Activated CD4-positive, CD25-positive, alpha-beta regulatory T cell treated with anti-CD3 and anti-CD28 coated beads, Interleukin-2, amount 50 U/mL, for 24 hours (primary cell): ENCODE measurements at regions not wholly inside any gene's neighbourhood (a gene's known extent, or its start where the extent isn't known, plus 50 kb on each side); places are given as distances from the start of the nearest gene placed in this dataset.
A peak's percentile ranks its signal among the peaks of the same experiment; 100 is the strongest.
"Not testable (repeated sequence)": the region's sequence is repeated elsewhere in the genome, so short reads cannot be mapped to it uniquely, and the experiment has no call there.

ENCODE experiments used
- ATAC-seq, 2 donors: fragments of 150-1000 bp; cut with Tn5 transposase; one replicate each; pipeline ENCODE4 v1.10.0; 2021; ENCODE audit warnings: mild to moderate bottlenecking in 1 of 2, moderate library complexity in 1 of 2

DNA sequence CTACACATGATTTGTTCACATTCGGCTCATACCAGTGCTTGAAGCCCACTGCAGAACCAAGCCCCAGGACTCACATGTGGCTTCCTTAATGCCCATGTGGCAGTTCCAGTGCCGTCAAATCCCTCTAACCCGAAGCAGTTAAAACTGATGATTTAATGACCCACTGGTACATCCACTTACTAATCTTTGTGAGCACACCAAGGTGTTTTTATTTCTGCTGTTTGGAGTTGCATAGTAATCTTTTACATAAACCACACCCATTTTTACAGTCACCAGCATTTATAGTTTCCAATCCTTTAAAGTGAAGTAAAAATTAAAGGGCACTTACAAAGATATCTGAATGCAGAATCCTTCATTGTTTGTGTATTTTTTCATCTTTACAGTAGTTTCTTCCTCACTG is 232.0 kb downstream of the ANKRD60 start:
- ATAC-seq = no peak

DNA sequence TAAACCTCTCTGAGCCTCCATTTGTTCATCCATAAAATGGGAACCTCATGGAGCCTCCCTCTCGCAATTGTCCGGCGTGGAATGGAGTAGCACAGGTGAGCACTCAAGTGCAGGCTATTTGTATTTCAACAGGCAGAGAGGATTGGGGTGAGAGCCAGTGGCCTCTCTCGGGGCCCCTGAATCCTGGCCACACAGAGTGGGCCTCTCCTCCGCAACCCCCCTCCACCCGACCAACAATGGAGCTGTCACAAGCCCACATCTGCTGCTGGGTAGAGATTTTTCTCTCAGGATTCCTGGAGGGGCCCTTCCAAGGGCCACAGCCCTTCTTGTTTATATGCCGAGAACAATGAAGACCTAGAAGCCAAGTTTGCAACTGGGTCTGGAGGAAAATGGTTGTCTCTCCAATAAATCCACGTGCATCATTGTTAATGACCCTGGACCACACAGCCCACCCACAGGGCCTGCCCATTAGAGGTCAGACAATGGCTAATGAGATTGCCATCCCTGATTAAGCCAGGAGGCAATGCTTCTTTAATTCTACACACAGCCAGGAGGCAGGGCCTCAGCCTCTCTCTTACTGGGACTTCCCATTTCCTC is 233.0 kb downstream of the ANKRD60 start:
- ATAC-seq = no peak

DNA sequence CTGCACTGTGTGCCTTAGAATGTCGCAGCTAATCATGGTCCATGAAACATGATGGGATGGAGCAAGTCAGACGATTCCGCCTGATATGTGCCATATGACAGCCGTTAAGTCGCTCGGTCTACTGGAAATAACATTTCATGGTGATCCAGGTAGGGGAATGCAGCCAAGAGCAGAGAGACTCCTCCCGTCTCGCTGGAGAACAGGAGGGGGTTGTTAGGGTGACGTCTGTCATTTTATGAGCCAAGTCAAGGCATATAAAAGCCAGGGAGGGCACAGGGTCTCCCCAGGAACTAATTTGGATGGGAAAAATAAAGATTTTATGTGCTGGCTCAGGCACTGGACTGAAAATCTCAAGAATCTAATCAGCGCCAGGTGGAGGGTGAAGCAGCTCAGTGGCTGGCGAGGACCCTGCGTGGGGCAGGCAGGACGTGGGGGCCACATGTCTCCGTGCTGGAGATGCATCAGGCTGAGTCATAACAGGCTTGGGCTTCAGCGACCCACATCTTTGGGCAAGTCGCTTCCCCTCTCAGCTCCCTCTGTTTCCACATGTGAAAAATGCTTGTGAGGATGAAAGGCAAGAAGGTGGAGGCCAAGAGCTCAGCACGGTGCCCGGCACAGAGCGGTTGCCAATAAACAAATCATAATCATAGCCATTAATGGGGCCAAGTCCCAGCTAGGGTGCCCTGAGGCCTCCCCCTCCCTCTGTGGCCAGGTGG is 234.6 kb downstream of the ANKRD60 start:
- no peak for ATAC-seq

DNA sequence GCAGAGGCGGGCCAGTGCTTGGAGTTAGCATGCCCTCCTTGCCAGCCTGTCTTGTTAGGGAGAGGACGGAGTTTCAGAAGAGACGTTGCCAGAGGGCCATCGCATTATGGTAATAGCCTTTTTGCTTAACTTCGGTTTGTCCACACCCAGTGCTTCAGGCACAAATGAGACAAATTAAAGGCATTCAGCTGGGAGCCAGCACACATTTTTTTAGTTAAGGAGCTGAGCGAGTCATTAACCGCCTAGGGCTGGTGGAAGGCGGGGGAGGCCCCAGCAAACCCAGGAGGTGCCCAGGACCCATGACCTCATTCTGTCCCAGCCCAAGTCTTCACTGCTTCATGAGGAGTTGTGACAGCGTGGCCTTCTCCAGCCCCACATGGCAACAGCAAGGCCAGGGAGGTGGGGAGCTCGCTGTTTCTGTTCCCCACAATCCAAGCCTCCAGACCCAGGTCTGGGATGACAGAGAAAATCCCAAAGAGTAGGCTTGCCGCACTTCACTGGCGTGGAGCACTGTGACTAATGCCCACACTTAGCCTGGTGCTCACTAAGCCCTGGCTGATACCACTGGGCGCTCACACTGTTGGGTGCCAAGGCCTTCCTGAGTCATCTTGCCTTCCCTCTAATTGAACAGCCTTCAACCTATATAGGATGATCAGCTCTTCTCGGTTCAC is 237.1 kb downstream of the ANKRD60 start:
- ATAC-seq = peak in 1 of 2 donors; percentile 21

DNA sequence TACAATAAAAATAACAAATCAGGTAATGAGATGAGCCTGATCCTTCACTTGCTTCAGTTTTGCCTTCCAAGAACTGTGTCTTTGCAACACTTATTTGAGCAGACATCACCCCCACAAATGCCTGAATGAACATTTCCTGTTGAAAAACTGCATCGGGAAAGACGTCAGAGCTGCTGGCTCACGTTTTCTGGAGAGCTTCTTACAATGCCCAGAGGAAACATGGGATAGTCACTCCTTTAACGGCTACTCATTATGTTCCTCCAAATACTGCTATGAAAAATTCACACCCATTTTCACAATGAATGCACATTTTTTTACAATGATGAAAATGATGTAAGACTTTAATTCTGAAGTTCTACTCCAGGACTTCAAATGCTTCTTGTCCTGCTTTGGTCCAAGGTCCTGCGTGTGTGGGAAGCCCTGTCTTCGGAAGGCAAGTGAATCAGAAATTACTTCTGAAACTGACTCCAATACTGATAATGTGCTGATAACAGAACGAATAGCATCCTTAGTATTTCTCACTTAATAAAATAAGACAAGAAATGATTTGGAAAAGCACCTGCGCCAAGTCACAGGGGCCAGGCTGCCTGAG is 238.0 kb downstream of the ANKRD60 start:
- ATAC-seq = no peak

DNA sequence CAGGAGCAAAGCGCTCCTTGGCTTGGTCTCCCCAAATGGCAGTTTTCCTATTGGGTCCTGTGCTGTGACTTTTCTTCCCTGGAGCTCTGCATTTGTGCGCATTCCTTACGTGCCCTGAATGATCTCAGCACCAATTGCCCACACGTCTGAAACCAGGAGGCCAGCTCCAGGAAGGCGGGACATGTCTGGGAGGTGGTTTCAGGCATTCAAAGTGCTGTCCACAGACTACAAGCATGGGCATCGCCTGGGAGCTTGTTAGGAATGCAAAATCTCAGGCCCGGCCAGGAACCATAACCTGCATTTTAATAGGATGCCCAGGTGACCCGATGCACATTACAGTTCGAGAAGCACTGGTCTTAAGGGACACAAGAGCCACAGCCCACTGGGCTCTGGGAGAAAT is 239.6 kb downstream of the ANKRD60 start:
- no peak for ATAC-seq

DNA sequence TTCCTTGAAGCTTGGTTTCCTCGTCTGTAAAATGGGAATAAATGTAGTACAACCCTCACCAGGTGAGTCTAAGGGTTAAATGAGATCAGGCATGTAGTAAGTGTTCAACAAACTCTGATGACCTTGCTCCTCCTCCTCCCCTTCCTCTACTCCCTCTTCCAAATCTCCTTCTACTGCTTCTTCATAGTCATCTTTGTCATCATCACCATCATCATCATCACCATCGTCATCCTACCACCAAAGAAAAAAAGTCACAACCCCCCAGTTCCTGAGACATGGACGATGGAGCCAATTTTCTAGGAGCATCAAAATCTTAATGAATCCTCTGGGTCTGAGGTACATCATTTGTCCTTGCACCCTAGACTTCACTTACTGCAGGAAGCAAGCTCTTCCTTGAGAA is 240.0 kb downstream of the ANKRD60 start:
- no peak for ATAC-seq

DNA sequence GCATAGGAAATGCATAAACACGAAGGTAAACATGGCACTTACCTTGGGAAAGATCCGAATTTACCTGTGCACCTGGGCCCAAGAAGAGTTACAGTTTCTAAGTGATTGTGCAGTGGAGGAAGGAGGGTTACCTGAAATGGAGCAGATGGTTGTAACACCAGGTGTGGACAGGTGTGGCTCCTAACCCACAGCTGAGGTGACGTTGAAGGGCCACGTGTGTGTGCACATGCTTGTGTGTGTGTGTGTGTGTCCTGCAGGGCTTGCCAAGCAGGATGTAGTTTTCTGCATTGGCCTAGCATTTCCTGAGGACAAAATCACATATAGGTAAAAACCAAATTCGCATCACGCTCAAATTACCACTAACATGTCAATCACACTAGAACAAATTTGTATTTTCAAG is 240.8 kb downstream of the ANKRD60 start:
- ATAC-seq = no peak

DNA sequence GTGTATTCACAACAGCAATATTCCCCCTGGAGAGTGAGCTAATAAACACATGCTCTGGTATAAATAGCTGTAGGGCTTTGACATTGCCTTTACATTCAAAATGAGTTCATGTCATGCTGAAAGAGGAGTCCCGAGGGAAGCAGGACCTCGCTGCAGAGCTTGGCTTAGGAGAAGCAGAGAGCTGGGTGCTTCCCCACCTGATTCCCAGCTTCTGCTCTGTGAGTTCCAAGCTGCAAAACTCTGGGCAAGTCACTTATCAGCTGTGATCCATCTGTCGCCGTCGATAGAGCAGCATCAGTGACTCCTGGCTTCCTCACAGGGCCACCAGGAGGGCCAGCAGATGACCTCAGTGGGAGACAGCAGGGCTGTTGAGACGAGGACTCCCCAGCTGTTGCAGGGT is 241.8 kb downstream of the ANKRD60 start:
- no peak for ATAC-seq

DNA sequence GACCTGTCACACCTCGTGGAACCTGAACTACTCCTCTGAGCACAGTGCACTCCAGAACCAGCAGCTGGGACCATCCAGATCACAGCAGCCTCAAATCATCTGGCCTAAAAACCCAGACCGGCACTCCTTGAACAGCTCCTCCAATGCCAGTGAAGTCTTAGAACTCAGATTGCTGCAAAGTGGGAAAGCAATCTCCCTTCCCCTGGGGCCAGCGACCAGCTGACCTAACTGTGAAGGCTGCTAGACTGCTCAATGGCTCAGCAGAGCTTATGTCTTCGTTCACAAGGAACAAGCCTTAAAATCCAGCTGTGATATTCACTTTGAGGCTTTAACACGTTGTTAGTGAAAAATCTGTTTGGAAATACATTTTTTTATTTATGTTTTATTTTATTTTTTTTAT is 243.2 kb downstream of the ANKRD60 start:
- no peak for ATAC-seq

DNA sequence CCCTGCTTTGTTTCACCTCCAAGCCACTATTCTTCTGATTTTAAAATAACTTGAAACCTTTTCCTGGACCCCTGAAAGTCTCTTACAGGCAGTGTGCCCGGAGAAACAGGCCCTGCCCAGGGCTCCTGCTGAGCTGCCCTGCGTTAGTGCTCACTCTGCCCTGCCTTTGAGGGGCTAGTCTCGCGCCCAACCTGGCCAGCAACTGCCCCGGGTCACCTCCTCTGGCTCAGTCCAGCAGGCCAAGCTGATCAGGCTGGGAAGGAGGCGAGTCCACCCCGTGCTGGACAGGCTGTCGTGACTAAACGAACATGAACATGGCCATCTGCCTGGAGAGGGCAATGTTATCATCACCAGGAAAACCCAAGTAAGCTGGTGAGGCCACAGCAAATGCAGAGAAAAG is 245.4 kb downstream of the ANKRD60 start:
- no peak for ATAC-seq

DNA sequence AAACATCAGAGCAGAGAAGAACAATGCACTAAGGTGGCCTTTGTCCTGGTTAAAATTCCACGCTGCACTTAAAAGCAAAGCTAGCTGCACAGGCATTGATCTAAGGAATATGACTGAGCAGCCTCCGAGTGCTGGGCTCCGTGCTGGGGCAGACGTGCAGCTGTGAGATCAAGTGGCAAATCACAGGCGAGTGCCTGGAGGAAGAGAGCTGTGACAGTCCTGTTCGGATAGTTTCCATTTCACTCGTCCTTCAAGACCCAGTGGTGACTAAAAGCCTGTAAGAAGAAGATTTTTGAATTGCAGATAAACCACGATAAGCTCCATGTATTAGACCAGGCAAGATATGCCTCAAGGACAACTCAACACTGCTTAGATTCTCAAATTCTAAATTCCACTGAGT is 247.9 kb downstream of the ANKRD60 start:
- ATAC-seq = no peak

DNA sequence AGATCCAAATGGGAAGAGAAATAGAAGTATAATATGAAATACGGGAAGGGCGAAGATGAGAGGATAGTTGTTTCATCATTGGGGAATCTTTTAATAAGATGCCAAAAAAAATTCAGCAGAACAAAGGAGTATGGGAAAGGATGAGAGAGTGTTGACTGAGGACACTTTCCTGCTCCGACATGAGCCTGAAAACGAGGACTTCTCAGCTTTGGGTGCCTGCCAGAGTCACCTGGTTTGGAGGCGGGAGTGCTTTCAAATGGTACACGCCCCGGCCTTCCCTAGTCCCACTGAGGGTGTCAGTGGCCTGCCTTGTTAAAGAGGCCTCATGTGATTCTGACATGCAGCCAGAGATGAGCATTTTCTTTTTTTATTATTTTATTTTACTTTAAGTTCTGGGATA is 250.9 kb downstream of the ANKRD60 start:
- ATAC-seq = no peak

DNA sequence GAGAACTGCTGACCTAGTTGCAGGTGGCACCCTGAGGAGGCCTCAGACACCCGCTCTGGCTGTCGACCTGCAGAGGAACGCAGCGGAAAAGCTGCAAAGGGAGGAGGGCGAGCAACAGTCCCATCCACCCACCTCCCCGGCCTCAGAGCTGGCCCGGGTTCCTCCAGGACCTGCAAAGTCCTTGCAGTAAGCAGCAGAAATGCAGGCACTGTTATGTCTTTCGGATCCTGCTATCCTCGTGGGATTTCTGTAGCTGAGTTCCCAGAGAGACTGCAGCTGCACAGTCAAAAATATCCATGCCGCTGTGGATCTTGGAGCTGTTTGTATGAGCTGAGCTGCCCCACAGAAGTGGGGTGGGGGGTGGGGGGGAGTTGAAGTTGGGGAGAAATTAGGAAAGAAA is 251.3 kb downstream of the ANKRD60 start:
- ATAC-seq = no peak

DNA sequence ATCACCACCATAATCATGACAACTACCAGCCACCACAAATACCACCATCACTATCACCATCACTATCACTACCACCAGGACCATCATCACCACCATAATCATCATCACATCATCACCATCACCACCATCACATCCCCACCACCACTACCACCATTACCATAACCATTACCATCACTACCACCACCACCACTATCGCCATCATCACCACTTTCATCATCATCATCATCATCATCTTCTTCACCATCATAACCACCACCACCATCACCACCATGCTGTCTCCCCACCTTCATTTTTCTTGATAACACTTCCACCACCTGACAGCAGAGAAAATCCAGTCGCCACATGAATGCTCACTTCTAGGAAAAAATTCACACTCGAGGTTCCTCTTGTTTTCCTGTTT is 253.6 kb downstream of the ANKRD60 start:
- no peak for ATAC-seq

DNA sequence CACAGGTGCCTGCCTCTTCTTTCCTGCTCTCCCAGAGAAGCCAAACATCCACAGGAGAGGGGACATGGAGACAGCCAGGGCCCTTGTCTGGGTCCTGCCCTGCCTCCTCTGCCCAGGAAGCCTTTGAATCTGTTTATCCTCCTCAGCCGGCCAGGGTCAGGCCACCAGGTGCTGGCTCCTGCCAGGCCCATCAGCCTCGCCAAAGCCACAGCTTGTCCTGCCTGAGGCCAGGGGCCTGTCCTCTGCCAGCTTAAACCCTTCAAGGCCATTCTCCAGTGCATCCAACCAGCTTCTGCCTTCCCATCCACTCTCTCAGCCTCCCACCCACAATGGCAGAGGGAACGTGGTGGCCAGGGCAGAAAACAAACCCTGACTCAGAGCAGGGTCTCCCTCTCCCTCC is 254.6 kb downstream of the ANKRD60 start:
- no peak for ATAC-seq

DNA sequence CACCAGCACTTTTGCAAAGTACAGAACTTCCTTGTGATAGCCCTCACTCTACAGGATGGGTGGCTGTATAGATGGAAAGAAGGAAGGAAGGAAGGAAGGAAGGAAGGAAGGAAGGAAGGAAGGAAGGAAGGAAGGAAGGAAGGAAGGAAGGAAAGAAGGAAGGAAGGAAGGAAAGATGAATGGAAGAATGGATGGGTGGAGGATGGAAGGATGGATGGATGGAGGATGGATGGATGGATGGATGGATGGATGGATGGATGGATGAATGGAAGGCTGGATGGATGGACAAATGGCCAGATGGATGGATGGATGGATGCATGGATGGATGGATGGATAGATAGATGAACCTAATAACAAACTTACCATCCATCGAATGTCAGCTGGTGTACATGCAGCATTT is 256.9 kb downstream of the ANKRD60 start:
- ATAC-seq = not testable (repeated sequence)

DNA sequence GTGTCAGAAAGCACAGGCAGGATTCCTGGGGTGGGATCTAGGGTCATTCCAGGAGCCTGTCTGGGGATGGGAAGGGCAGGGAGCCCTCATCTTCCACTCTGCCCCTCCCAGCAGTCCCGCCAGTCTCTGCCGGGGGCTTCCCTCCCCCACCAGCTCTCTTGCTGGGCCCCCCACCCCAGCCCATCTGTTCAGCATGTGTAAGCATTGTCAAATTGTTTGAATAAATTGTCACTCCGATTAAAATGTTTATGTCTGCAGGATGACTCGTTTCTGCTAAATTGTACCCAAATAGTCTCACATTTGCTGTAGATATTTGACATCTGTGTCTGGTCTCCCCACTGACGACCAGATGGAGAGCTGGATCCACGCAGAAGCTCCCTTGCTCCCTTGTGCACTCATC is 257.6 kb downstream of the ANKRD60 start:
- no peak for ATAC-seq

DNA sequence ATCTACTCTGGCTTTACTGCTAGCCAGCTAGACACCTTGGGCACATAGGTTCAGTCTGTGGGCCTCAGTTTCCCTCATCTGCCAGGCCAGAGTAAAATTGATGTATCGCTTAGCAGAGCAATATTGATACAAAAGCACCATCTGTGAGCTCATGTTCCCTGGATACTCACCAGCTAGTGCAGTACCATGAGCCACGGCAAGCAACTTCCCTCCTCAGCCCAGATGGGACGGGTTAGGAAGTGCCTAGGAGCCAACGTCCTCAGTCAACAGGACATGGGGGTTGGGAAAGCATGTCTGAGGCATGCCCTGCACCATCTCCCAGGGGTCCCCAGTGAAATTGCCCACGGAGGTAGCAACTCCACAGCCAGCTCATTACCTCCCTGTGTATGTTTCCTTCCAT is 258.3 kb downstream of the ANKRD60 start:
- no peak for ATAC-seq

DNA sequence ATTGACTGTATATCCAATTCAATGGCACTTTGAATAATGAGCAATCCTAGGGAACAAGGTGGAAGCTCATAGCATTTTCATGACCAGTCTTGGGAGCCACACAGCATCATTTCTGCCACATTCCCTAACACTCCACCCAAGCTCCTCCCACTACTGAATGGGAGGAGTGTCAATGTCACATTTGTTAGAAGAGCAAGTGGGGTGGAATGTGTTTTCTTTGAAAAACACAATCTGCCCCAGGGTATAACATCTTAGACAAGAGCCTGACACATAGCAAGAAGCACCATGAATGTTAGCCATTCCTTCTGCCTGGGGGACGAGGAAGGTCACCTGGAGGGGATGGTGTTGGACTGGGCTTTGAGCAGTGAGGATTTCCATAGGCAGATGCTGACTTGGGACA is 258.3 kb upstream of the PMEPA1 start:
- no peak for ATAC-seq

DNA sequence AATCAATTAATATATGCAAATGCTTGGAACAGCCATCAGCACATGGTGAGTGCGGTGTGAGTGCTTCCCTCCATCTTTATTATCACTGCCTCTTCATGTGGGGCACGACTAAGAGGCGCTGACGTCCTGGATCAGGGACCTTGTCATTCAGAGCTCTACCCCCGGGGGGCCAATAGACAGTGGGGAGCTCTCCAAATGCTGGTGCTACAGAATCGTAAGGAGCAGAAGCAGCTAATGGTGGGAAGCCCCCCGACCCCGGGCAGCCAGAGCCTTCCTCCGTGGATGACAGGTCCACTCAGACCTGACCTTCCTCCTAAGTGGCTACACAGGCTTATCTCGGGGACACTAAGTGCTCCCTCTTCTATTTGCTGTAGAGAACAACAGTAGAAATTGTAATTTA is 257.5 kb upstream of the PMEPA1 start:
- ATAC-seq = no peak

DNA sequence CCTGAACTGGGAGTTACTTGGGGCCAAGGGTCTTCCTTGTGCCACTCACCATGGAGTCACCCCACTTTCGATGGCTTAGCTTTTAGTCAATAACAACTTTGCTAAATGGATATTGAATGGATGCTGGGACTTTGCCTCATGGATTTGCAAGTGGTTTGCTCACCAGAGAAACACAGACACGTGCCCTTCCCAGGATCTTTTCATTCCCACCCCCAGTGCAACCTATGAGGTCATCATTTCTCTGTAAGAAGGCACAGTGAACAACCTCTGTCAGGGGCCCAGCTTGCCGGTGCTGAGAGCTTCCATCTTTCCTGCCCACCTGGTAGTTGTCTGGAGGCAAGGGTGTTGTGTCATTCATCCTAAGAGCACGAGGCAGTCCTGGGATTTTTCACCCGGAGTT is 256.8 kb upstream of the PMEPA1 start:
- ATAC-seq = no peak

DNA sequence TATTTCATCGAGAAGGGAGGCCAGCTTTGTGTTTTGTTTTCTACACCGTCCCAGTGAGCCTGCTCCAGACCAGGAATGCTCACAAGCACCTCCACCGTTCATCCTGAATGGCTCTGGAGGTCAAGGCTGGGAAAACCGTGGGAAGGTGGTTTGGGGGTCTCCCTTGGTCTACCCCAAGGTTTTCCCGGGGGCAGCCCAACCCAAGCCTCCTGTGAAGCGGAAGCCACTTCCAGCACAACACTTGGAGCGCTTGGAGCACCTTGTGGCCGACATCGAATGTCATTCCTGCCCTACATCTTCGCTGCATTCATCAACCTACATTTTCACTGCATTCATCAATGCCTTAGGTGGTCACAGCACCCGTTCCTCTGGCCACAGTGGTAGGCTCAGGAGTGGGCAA is 255.6 kb upstream of the PMEPA1 start:
- no peak for ATAC-seq
